Caco-2 (cell line): ENCODE measurements at regions not wholly inside any gene's neighbourhood (a gene's known extent, or its start where the extent isn't known, plus 50 kb on each side); places are given as distances from the start of the nearest gene placed in this dataset.

Experiments
- BruUV-seq: library from RNA; stranded (reverse); fragments of 400-500 nt; replicated peaks from 2 replicates; lab custom pipeline; 2021; lab: Mats Ljungman, UMichigan
- CTCF ChIA-PET: fragments of 300-600 bp; sonication (Branson Sonifier 250); formaldehyde crosslinking; loops from one replicate; lab custom pipeline; 2022; ENCODE audit warnings: antibody characterized with exemption; lab: Charles Lee
- POLR2A ChIA-PET: fragments of 300-600 bp; sonication (Branson Sonifier 250); formaldehyde crosslinking; loops from one replicate; lab custom pipeline; 2022; ENCODE audit warnings: antibody characterized with exemption; lab: Charles Lee
- DNase-seq, 2 experiments: peaks; one replicate each; pipeline versions ENCODE4 v3.0.0 to v3.0.0-alpha.2; 2020 to 2022
- H3K27me3 ChIP-seq: replicated peaks from 2 replicates; pipeline ENCODE4 v1.6.0; 2011; ENCODE audit warnings: low read length; ENCODE audit not compliant: control insufficient read depth, insufficient read depth
- H3K36me3 ChIP-seq: 2 replicates; pipeline ENCODE4 v1.5.1; 2011; ENCODE audit warnings: low read length; ENCODE audit not compliant: control insufficient read depth, insufficient read depth
- H3K4me1 ChIP-seq: fragments of 250-450 bp; sonication (Bioruptor Pico); 2 replicates; pipeline ENCODE4 v1.5.1; 2020; ENCODE audit warnings: mild to moderate bottlenecking
- H3K4me3 ChIP-seq: 2 replicates; pipeline ENCODE4 v1.5.1; 2011; ENCODE audit warnings: low read depth, mild to moderate bottlenecking, control low read depth, low read length
- H3K9me3 ChIP-seq: fragments of 250-450 bp; sonication (Bioruptor Pico); 2 replicates; pipeline ENCODE4 v1.5.1; 2020; ENCODE audit warnings: mild to moderate bottlenecking, moderate library complexity
- H3K27ac Mint-ChIP-seq: one replicate; pipeline ENCODE4 v1.8.0; 2022; ENCODE audit warnings: mixed read lengths; ENCODE audit not compliant: unreplicated experiment
- H3K27me3 Mint-ChIP-seq: one replicate; pipeline ENCODE4 v1.8.0; 2022; ENCODE audit warnings: mixed read lengths; ENCODE audit not compliant: insufficient read depth, unreplicated experiment
- H3K36me3 Mint-ChIP-seq: one replicate; pipeline ENCODE4 v1.8.0; 2022; ENCODE audit warnings: mild to moderate bottlenecking, mixed read lengths; ENCODE audit not compliant: insufficient read depth, unreplicated experiment
- H3K4me1 Mint-ChIP-seq: one replicate; pipeline ENCODE4 v1.8.0; 2022; ENCODE audit warnings: low read depth, mixed read lengths; ENCODE audit not compliant: unreplicated experiment
- H3K4me3 Mint-ChIP-seq: one replicate; pipeline ENCODE4 v1.8.0; 2022; ENCODE audit warnings: mild to moderate bottlenecking, moderate library complexity, mixed read lengths; ENCODE audit not compliant: unreplicated experiment
- H3K9me3 Mint-ChIP-seq: one replicate; pipeline ENCODE4 v1.8.0; 2022; ENCODE audit warnings: mixed read lengths; ENCODE audit not compliant: unreplicated experiment
- CTCF ChIP-seq, 2 experiments: fragments of 200-600 bp in 1 of 2; IDR thresholded peaks; 1 replicate in 1 of 2; 2 replicates in 1 of 2; pipeline versions ENCODE4 v1.5.1 to v1.8.0; 2011 to 2022; ENCODE audit warnings: antibody characterized with exemption in 1 of 2, control low read depth in 1 of 2, inconsistent platforms in 1 of 2, low read depth in 1 of 2, low read length in 1 of 2, mild to moderate bottlenecking in 1 of 2, moderate library complexity in 1 of 2; ENCODE audit not compliant: insufficient read depth in 1 of 2, severe bottlenecking in 1 of 2, unreplicated experiment in 1 of 2
- intact Hi-C: fragments of 100-400 bp; cut with micrococcal nuclease; formaldehyde crosslinking; loops from one replicate; pipeline ENCODE4 v1.10.0; 2022; ENCODE audit not compliant: unreplicated experiment

GRCh38 chr5:38789777-38790176 lies 56.0 kb upstream of the OSMR start:
- intact Hi-C loops, result no loop called here
- H3K4me3 ChIP-seq, result no peak overlapping the region
- Mint-ChIP-seq H3K36me3 (no peaks in the 10 kb centered on the region), H3K4me3 (no peak overlapping the region), H3K9me3 (peaks cover 29% of the 10 kb centered on the region), H3K27ac (no peak overlapping the region), H3K4me1 (no peaks in the 10 kb centered on the region), H3K27me3 (peaks cover 2% of the 10 kb centered on the region)
- no peaks in the 10 kb centered on the region for H3K27me3 ChIP-seq
- peaks cover 7% of the 10 kb centered on the region; the same call in 1 of the 2 replicates for H3K9me3 ChIP-seq
- TF ChIP-seq CTCF (IDR thresholded peaks at IDR 0.05; ENCODE audit: insufficient read depth in 1 of 2, low read depth in 1 of 2, low read length in 1 of 2, severe bottlenecking in 1 of 2, unreplicated experiment in 1 of 2), result no peak
- no peaks in the 10 kb centered on the region for H3K36me3 ChIP-seq
- H3K4me1 ChIP-seq, result no peaks in the 10 kb centered on the region
- ChIA-PET POLR2A (no interaction called here), CTCF (no interaction called here)
- no peak for DNase-seq
- BruUV-seq, result no TSS peak

GRCh38 chr5:38790268-38790667 lies 55.5 kb upstream of the OSMR start:
- Mint-ChIP-seq H3K27me3 (peaks cover 2% of the 10 kb centered on the region), H3K4me1 (no peaks in the 10 kb centered on the region), H3K27ac (no peak overlapping the region), H3K4me3 (no peak overlapping the region), H3K9me3 (peaks cover 29% of the 10 kb centered on the region), H3K36me3 (no peaks in the 10 kb centered on the region)
- POLR2A ChIA-PET, result no interaction called here
- H3K27me3 ChIP-seq, result no peaks in the 10 kb centered on the region
- H3K36me3 ChIP-seq, result no peaks in the 10 kb centered on the region
- intact Hi-C loops, result no loop called here
- no peak overlapping the region for H3K4me3 ChIP-seq
- H3K9me3 ChIP-seq, result peaks cover 7% of the 10 kb centered on the region; the same call in 1 of the 2 replicates
- no TSS peak for BruUV-seq
- CTCF ChIA-PET, result no interaction called here
- no peak for DNase-seq
- TF ChIP-seq CTCF (IDR thresholded peaks at IDR 0.05; ENCODE audit: insufficient read depth in 1 of 2, low read depth in 1 of 2, low read length in 1 of 2, severe bottlenecking in 1 of 2, unreplicated experiment in 1 of 2), result no peak
- H3K4me1 ChIP-seq, result no peaks in the 10 kb centered on the region

- POLR2A ChIA-PET, result no interaction called here
- Mint-ChIP-seq H3K4me3 (no peak overlapping the region), H3K9me3 (peaks cover 23% of the 10 kb centered on the region), H3K27ac (no peak overlapping the region), H3K36me3 (no peaks in the 10 kb centered on the region), H3K4me1 (no peaks in the 10 kb centered on the region), H3K27me3 (peaks cover 2% of the 10 kb centered on the region)
- CTCF ChIA-PET, result interaction anchor here (1.1 kb wide), 1 partner anchor 370 kb away, joined by 3 read pairs; no protein-coding TSS in a partner anchor
- TF ChIP-seq CTCF (IDR thresholded peaks at IDR 0.05; ENCODE audit: insufficient read depth in 1 of 2, low read depth in 1 of 2, low read length in 1 of 2, severe bottlenecking in 1 of 2, unreplicated experiment in 1 of 2), result no peak
- intact Hi-C loops, result no loop called here
- H3K36me3 ChIP-seq, result no peaks in the 10 kb centered on the region
- peaks cover 7% of the 10 kb centered on the region; the same call in 1 of the 2 replicates for H3K9me3 ChIP-seq
- DNase-seq, result no peak
- no peaks in the 10 kb centered on the region for H3K4me1 ChIP-seq
- H3K27me3 ChIP-seq, result no peaks in the 10 kb centered on the region
- BruUV-seq, result no TSS peak
- H3K4me3 ChIP-seq, result no peak overlapping the region
Observed at GRCh38 chr5:38790891-38791290, 54.9 kb upstream of the OSMR start.
